GM12865 (cell line): ENCODE measurements at regions not wholly inside any gene's neighbourhood (a gene's known extent, or its start where the extent isn't known, plus 50 kb on each side); places are given as distances from the start of the nearest gene placed in this dataset.

Source experiments
- DNase-seq: peaks from one replicate; pipeline ENCODE4 v3.0.0; 2010; ENCODE audit warnings: low read depth
- H3K4me3 ChIP-seq: 2 replicates; pipeline ENCODE4 v1.5.1; 2011; ENCODE audit warnings: mild to moderate bottlenecking, low read depth, low read length, control low read depth
- CTCF ChIP-seq: IDR thresholded peaks from 2 replicates; pipeline ENCODE4 v1.5.1; 2011; ENCODE audit warnings: low read length, control low read depth, low read depth, inconsistent platforms; ENCODE audit not compliant: insufficient read depth; ENCODE audit errors: missing control alignments

- no peak for TF ChIP-seq CTCF
- no peak overlapping the region for H3K4me3 ChIP-seq
- no peak for DNase-seq
These were observed 97.2 kb upstream of the SHANK2 start for GRCh38 chr11:71349627-71350026.

- no peak for TF ChIP-seq CTCF
- H3K4me3 ChIP-seq = no peak overlapping the region
These were observed 91.5 kb upstream of the SHANK2 start for GRCh38 chr11:71343828-71344400.

GRCh38 chr11:71342951-71343827 is 90.8 kb upstream of the SHANK2 start:
- H3K4me3 ChIP-seq = no peak overlapping the region
- peak; percentile 71 for TF ChIP-seq CTCF
- DNase-seq = peak; percentile 45

More at GRCh38 chr11:71343828-71344400, 91.5 kb upstream of the SHANK2 start:
- DNase-seq = no peak

- TF ChIP-seq CTCF = no peak
- H3K4me3 ChIP-seq = no peak overlapping the region
- DNase-seq = no peak
These were observed 89.7 kb upstream of the SHANK2 start for GRCh38 chr11:71342116-71342515.

- TF ChIP-seq CTCF = no peak
- DNase-seq = no peak
- H3K4me3 ChIP-seq = no peak overlapping the region
These were observed 89.2 kb upstream of the SHANK2 start for GRCh38 chr11:71341596-71341995.

- no peak for DNase-seq
- H3K4me3 ChIP-seq = no peak overlapping the region
- no peak for TF ChIP-seq CTCF
These were observed 88.8 kb upstream of the SHANK2 start for GRCh38 chr11:71341173-71341572.
